ENCODE measurements at regions not wholly inside any gene's neighbourhood (a gene's known extent, or its start where the extent isn't known, plus 50 kb on each side); places are given as distances from the start of the nearest gene placed in this dataset.
A peak's percentile ranks its signal among the peaks of the same experiment; 100 is the strongest.

DNA sequence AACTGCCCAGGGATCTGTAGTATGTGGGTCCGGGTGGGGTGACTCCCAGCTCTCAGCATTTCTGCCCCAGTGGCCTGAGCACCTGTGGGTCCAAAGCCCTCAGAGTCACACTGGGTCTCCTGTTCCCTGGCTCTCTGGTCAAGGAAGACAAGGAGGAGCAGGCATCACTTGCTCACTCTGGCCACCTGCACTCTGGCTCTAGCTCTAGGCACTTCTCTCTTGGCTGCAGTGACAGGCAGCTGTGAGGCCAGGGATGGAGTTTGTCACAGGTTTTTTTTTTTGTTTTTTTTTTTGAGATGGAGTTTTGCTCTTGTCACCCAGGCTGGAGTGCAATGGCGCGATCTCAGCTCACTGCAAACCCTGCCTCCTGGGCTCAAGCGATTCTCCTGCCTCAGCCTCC, 84.6 kb downstream of the HS1BP3 start:
- no peak overlapping the region for H3K27ac Mint-ChIP-seq
- peaks cover 0 to 3% (median 0%) of the 10 kb centered on the region in 4 donors for H3K4me1 Mint-ChIP-seq
- H3K9me3 ChIP-seq (ENCODE audit: control insufficient read depth in 2 of 2, low read length in 2 of 2), result no peaks in the 10 kb centered on the region
- DNase-seq, result no peak
- no peak for ATAC-seq (ENCODE audit: low read depth in 2 of 2)
- no peaks in the 10 kb centered on the region for H3K9me3 Mint-ChIP-seq
- no peak overlapping the region for H3K27ac ChIP-seq (ENCODE audit: insufficient read depth, low read length, poor library complexity, severe bottlenecking)
- peaks cover 4% of the 10 kb centered on the region for H3K27me3 Mint-ChIP-seq
- no peak overlapping the region for H3K4me3 ChIP-seq (ENCODE audit: low read depth, low read length)
- H3K27me3 ChIP-seq (ENCODE audit: control insufficient read depth, insufficient read depth, low read length), result no peaks in the 10 kb centered on the region
- no peaks in the 10 kb centered on the region for H3K36me3 Mint-ChIP-seq
- H3K4me1 ChIP-seq (ENCODE audit: control insufficient read depth, insufficient read depth, low read length, poor library complexity, severe bottlenecking), result no peaks in the 10 kb centered on the region
- H3K36me3 ChIP-seq (ENCODE audit: control insufficient read depth, insufficient read depth, low read length), result no peaks in the 10 kb centered on the region
- H3K4me3 Mint-ChIP-seq, result no peak overlapping the region

DNA sequence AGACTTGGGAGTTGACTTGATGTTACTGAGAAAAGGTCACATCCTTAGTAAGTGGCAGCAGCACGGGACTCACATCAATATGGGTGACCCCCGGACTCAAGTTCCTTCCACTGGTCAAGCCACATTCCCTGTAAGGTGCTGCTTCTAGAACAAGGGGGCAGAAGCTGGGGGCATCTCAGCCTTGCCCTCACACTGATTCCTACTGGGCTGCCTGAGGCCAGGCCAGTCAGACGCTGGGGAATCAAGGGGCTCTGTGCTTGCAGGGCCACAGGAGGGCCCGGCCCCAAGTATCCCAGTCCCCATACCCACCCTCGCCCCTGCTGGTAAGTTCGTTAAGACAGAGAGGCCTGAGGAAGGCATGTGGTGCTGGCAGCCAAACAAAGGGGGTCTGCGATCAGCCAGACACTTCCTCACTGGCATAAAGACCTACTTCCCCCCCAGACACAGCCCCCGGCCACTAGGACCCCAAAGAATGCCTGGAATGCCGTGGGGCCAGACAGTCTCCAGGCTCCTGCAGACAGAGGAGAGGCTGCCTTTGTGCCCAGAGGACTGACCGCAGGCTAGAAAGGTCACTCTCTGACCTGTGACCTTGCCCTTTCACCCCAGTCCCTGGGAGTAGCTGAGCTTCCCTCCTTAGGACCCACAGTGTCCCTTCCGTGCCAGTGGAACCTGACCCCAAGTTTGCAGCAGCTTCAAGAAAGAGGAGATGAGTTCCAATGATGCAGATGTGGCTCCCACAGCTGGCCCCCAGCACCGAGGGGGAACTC, 83.6 kb downstream of the HS1BP3 start:
- no peak for DNase-seq
- no peak overlapping the region for H3K4me3 ChIP-seq (ENCODE audit: low read depth, low read length)
- no peaks in the 10 kb centered on the region for H3K36me3 Mint-ChIP-seq
- peaks cover 0 to 3% (median 1%) of the 10 kb centered on the region in 4 donors for H3K4me1 Mint-ChIP-seq
- no peaks in the 10 kb centered on the region for H3K36me3 ChIP-seq (ENCODE audit: control insufficient read depth, insufficient read depth, low read length)
- H3K4me3 Mint-ChIP-seq, result no peak overlapping the region
- no peaks in the 10 kb centered on the region for H3K9me3 ChIP-seq (ENCODE audit: control insufficient read depth in 2 of 2, low read length in 2 of 2)
- no peaks in the 10 kb centered on the region for H3K27me3 ChIP-seq (ENCODE audit: control insufficient read depth, insufficient read depth, low read length)
- H3K27ac ChIP-seq (ENCODE audit: insufficient read depth, low read length, poor library complexity, severe bottlenecking), result no peak overlapping the region
- H3K27me3 Mint-ChIP-seq, result peaks cover 3% of the 10 kb centered on the region
- no peaks in the 10 kb centered on the region for H3K9me3 Mint-ChIP-seq
- H3K4me1 ChIP-seq (ENCODE audit: control insufficient read depth, insufficient read depth, low read length, poor library complexity, severe bottlenecking), result no peaks in the 10 kb centered on the region
- peak overlapping the region in 1 of 3 donors; percentile 90 for H3K27ac Mint-ChIP-seq
- no peak for ATAC-seq (ENCODE audit: low read depth in 2 of 2)
